Fibroblast of mammary gland (primary cell): ENCODE measurements at regions not wholly inside any gene's neighbourhood (a gene's known extent, or its start where the extent isn't known, plus 50 kb on each side); places are given as distances from the start of the nearest gene placed in this dataset.

Experiments used
- DNase-seq: peaks from one replicate; pipeline ENCODE4 v3.0.0-alpha.2; 2010; ENCODE audit warnings: low read depth
- H3K4me3 ChIP-seq: 2 replicates; pipeline ENCODE4 v1.5.1; 2011; ENCODE audit warnings: low read depth, mild to moderate bottlenecking, low read length, moderate library complexity; ENCODE audit not compliant: control insufficient read depth
- TF ChIP-seq, protein P1 (sequence below): conservative IDR thresholded peaks from 2 replicates; pipeline ENCODE4 v1.5.1; 2011; ENCODE audit warnings: low read depth, low read length, inconsistent platforms; ENCODE audit not compliant: control insufficient read depth, insufficient read depth

DNA sequence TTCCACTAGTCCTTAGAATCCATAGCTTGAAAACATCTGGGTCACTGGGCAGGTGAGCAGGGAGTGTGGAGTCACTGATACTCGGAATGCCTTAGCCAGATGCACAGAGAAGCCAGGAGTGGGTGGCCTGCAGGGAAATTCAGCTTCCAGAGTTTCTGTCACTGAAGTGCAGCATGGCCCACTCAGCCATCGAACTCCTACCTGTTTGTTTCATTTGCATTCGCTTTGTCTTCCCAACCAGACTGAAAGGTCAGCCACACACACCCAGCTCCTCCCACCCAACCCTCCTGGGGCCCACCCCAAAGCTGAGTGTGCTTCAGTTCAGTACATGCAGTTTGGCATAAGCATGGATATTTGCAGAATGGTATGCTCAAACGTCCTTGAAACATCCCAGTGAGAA lies 124.5 kb upstream of the ATP10A start:
- no peak for DNase-seq
- H3K4me3 ChIP-seq: no peak overlapping the region
- TF ChIP-seq, protein P1, sequence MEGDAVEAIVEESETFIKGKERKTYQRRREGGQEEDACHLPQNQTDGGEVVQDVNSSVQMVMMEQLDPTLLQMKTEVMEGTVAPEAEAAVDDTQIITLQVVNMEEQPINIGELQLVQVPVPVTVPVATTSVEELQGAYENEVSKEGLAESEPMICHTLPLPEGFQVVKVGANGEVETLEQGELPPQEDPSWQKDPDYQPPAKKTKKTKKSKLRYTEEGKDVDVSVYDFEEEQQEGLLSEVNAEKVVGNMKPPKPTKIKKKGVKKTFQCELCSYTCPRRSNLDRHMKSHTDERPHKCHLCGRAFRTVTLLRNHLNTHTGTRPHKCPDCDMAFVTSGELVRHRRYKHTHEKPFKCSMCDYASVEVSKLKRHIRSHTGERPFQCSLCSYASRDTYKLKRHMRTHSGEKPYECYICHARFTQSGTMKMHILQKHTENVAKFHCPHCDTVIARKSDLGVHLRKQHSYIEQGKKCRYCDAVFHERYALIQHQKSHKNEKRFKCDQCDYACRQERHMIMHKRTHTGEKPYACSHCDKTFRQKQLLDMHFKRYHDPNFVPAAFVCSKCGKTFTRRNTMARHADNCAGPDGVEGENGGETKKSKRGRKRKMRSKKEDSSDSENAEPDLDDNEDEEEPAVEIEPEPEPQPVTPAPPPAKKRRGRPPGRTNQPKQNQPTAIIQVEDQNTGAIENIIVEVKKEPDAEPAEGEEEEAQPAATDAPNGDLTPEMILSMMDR: no peak

DNA sequence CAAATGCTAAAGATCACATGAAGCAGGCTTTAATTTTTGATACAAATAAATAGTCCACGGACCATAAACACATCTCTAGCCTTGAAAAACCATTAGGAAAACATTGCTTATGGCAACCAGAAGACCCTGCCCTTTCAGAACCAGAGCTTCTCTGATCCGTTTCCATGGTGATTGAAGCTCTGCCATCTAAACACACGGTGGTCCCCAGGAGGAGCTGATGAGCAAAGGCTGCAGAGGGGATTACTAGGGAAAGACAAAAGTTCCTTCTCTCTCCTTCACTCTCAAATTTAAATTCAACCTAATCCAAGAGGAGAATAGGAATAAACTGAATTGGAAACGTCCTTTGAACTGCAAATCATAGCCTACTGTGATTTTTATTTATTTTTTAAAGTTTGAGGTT lies 122.0 kb upstream of the ATP10A start:
- no peak for DNase-seq
- TF ChIP-seq, protein P1: no peak
- no peak overlapping the region for H3K4me3 ChIP-seq

DNA sequence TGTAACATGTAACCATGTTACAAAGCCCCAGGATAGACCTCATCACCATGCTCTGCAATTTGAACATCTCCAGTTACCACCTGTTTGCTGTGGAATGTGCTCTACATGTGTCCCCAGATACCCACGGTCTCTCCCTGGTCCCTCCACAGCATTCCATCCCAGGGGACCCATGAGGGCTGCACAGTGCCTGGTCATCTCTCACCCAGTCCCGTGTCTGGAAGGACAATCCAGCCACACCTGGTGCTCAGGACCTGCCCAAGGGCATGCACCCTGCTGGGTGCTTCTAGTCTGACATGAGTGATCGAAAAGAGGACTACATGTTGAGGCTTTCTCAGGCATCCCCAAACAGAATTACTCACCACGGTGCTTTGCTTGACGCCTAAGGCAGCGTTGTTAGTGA lies 119.6 kb upstream of the ATP10A start:
- TF ChIP-seq, protein P1: no peak
- no peak overlapping the region for H3K4me3 ChIP-seq
- DNase-seq: no peak

DNA sequence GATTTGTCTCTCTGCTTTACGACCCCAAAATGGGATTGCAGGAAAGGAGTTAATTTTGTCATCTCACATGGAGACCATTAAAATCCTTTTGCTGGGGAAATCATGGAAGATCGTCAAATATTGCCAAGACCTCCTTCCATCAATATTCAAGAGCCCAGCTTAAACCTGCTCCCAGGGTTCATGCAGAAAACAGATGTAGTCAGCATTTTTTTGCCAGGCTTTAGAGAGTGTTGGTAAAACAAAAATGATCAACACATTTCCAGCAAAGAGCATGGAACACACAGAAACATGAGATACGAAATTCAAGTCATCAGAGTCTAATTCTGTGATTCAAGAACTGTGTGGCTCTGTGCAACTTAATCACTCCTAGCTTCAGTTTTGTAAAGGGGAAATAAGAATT lies 118.0 kb upstream of the ATP10A start:
- TF ChIP-seq, protein P1: no peak
- no peak for DNase-seq
- H3K4me3 ChIP-seq: no peak overlapping the region

DNA sequence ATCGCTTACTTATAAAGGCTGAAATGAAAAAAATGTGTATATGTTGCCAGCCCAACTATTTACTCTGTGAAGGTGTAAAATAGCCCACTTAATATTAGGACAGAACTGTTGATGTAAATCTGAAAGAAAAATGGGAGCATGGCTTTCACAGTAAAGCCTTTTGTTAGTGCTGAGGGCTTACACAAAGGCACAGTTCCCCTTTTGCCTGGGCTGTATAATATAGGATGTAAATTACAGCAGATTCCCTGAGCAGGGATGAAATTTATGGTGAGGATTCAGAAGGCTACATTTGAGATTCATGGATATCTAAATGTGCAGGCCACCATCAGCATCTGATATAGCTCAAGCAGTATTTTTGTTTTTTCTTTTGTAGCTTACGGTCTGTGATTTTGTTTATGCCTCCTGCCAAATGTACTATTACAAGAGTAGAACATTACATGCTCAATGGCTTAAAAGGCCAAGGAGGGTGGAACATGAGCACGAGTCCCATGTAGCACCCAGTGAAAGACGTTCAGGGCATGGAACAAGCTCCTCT lies 109.1 kb upstream of the ATP10A start:
- TF ChIP-seq, protein P1: no peak
- H3K4me3 ChIP-seq: no peak overlapping the region
- no peak for DNase-seq

DNA sequence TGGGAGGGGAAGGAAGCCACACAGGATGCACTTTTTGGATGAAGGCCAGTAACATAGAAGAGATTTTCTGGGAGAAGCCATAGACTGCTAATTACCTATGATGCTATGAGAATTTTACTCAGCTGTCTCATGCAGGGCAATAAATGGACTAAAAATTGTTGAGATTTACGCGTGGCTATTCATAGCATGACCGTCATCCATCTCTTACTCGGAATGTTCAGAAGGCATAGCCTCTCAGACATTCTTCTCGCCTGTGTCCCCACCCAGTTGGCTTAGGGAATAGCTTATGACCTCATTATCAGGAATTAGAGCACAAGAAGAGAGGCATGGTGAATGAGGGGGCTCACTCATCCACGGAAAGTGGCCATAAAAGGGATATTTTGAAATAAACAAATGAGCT lies 107.9 kb upstream of the ATP10A start:
- no peak for DNase-seq
- no peak overlapping the region for H3K4me3 ChIP-seq
- TF ChIP-seq, protein P1: no peak

DNA sequence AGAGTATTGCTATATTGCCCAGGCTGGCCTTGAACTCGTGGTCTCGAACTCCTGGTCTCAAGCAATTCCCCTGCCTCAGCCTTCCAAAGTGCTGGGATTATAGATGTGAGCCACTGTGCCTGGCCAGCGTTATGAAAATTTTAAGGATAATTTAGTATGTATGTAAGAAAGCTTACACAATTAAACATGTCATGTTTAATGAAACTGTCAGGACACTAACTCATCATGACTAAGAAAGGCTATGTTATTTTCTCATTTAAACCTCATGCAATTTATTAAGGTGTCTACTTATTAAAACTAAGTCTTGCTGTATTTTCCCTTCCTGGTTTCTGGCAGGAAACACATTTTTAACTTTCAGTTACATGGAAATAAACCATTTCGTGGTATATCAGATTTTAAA lies 106.8 kb upstream of the ATP10A start:
- TF ChIP-seq, protein P1: no peak
- H3K4me3 ChIP-seq: no peak overlapping the region
- no peak for DNase-seq
